ENCODE measurements at regions not wholly inside any gene's neighbourhood (a gene's known extent, or its start where the extent isn't known, plus 50 kb on each side); places are given as distances from the start of the nearest gene placed in this dataset.

DNA sequence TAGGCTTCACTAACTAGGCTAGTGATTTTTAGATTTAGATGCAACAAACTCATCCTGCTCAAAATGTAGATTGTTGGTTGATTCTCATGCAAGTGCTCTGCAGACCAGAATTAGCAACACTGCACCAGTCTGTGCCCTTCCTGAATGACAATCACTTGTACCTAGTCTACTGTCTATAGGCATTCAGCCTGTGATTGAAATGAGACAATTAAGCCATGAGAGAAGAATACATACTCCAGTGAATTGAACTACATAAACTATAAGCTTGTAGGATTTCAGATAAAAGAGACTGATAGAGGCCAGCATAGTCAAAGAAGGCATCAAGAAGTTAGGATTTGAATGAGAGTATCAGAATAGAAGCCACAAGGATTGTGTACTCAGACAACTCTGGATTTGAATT lies 138.3 kb upstream of the NRXN1 start:
- FAIRE-seq, result no peak
- TF ChIP-seq POLR2AphosphoS5 (IDR thresholded peaks at IDR 0.05; ENCODE audit: low read depth, low read length) (no peak), POLR2A (IDR thresholded peaks at IDR 0.05; ENCODE audit: low read depth, low read length) (no peak), PAX5 (IDR thresholded peaks at IDR 0.05; ENCODE audit: insufficient read depth, low read length, severe bottlenecking) (no peak), TAF1 (IDR thresholded peaks at IDR 0.05; ENCODE audit: low read depth, low read length) (no peak), SPI1 (IDR thresholded peaks at IDR 0.05; ENCODE audit: low read depth, low read length) (no peak), POU2F2 (IDR thresholded peaks at IDR 0.05; ENCODE audit: low read depth, low read length) (no peak)
- DNase-seq (ENCODE audit: insufficient read length, low spot score), result no peak

DNA sequence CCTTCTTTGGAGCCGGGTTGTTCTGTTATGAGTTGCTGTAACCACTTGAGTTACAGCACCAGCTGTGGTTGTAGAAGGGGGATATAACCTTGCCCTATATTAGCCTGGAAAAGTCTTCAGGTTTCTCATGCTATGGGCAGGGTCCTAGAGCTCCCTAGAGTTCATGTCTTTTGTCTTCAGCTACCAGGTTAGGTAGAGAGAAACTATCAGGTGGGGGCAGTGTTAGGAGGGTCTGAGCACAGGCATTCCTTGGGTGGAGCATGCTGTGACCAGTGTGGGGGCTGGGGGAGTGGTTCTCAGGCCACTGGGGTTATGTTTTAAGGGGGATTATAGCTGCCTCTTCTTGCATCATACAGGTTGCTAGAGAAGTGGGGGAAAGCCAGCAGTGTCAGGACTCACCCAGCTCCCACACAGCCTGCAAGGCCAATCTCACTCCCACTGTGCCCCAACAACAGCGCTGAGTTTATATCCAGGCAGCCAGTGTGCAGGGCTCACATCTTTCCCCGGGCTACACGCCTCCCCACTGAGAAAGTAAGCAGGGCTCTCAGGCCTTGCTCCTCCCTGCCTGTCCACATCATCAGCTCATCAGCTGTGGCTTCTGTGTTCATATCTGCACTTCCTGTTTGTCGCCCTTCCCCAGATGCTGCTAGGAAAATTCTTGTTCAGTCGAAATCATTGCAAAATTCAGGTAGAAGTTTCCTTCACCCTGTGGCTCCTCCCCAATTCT lies 133.8 kb upstream of the NRXN1 start:
- TF ChIP-seq TAF1 (IDR thresholded peaks at IDR 0.05; ENCODE audit: low read depth, low read length) (no peak), SPI1 (IDR thresholded peaks at IDR 0.05; ENCODE audit: low read depth, low read length) (peak; percentile 43)
- FAIRE-seq (no peak), DNase-seq (ENCODE audit: insufficient read length, low spot score) (no peak)

DNA sequence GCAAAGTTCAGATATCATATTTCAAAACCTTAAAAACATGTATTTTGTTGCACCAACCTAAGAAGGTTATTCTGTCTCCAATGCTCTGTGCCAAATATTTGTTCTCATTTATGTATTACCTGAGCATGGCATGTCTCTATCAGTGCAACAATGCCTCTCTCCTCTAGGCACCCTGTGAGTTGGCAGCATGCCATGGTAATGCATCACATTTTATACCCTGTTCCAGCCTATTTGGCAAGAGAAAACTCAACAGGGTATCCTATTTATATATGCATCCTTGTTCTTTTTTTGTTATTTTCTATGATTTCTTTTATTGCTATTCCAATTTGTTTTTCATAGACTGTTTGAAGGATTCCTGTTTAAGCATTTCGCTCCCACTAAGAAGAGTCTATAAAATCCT lies 126.3 kb upstream of the NRXN1 start:
- TF ChIP-seq TAF1 (IDR thresholded peaks at IDR 0.05; ENCODE audit: low read depth, low read length) (no peak), POLR2A (IDR thresholded peaks at IDR 0.05; ENCODE audit: low read depth, low read length) (no peak), SPI1 (IDR thresholded peaks at IDR 0.05; ENCODE audit: low read depth, low read length) (no peak), POLR2AphosphoS5 (IDR thresholded peaks at IDR 0.05; ENCODE audit: low read depth, low read length) (no peak), PAX5 (IDR thresholded peaks at IDR 0.05; ENCODE audit: insufficient read depth, low read length, severe bottlenecking) (no peak), POU2F2 (IDR thresholded peaks at IDR 0.05; ENCODE audit: low read depth, low read length) (no peak)
- no peak for DNase-seq (ENCODE audit: insufficient read length, low spot score)
- no peak for FAIRE-seq

DNA sequence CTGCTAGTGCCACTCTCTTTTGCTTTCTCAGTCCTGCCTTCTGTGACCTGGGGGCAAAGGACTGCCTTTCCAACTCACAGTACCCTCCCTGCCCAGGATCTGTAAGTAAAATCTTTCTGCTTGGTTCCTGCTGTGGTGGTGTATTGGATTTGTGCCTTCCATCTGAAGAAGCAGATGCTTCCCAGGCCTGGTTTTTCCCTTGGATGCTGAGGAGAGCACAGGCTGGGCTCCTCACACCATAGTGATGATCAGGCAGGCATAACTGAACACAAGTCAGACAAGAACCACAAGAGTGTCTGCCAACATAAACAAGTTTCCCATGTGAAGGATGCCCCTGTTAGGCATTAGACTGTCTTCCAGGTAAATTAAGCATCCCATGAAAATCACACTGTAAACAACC lies 121.3 kb upstream of the NRXN1 start:
- FAIRE-seq, result no peak
- no peak for DNase-seq (ENCODE audit: insufficient read length, low spot score)
- TF ChIP-seq TAF1 (IDR thresholded peaks at IDR 0.05; ENCODE audit: low read depth, low read length), result no peak

DNA sequence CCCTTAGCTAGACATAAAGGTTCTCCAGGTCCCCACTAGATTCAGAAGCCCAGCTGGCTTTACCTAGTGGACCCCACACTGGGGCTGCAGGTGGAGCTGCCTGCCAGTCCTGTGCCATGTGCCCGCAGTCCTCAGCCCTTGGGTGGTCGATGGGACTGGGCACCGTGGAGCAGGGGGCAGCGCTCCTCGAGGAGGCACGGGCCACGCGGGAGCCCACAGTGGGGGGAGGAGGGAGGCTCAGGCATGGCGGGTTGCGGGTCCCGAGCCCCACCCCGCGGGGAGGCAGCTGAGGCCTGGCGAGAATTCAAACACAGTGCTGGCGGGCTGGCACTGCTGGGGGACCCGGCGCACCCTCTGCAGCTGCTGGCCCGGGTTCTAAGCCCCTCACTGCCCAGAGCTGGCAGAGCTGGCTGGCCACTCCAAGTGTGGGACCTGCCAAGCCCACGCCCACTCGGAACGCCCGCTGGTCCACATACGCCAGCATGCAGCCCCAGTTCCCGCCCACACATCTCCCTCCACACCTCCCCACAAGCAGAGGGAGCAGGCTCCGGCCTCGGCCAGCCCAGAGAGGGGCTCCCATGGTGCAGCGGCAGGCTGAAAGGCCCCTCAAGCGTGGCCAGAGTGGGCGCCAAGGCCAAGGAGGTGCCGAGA lies 119.7 kb upstream of the NRXN1 start:
- no peak for FAIRE-seq
- no peak for TF ChIP-seq TAF1 (IDR thresholded peaks at IDR 0.05; ENCODE audit: low read depth, low read length)
- no peak for TF ChIP-seq POU2F2 (IDR thresholded peaks at IDR 0.05; ENCODE audit: low read depth, low read length)
- no peak for TF ChIP-seq PAX5 (IDR thresholded peaks at IDR 0.05; ENCODE audit: insufficient read depth, low read length, severe bottlenecking)
- TF ChIP-seq POLR2AphosphoS5 (IDR thresholded peaks at IDR 0.05; ENCODE audit: low read depth, low read length), result no peak
- TF ChIP-seq POLR2A (IDR thresholded peaks at IDR 0.05; ENCODE audit: low read depth, low read length), result no peak
- TF ChIP-seq SPI1 (IDR thresholded peaks at IDR 0.05; ENCODE audit: low read depth, low read length), result no peak

DNA sequence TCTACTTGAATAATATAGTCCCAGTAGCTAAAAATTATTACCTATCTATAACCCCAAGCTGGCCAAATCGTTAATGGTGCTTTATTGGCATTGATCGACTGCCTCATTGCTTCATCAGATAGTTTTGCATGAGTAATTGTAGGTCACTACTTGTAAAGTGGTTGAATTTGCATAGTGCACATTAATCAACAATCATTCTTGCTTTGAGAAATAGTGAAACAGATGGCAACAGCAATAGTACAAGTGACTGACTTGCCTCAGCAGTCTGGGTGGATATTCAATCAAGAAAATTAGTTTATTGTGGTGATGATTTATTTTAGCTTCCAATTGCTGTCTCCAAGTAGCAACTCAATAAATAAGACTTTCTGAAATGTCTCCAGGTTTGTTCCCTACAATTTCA lies 117.8 kb upstream of the NRXN1 start:
- no peak for TF ChIP-seq PAX5 (IDR thresholded peaks at IDR 0.05; ENCODE audit: insufficient read depth, low read length, severe bottlenecking)
- TF ChIP-seq SPI1 (IDR thresholded peaks at IDR 0.05; ENCODE audit: low read depth, low read length), result no peak
- TF ChIP-seq POLR2AphosphoS5 (IDR thresholded peaks at IDR 0.05; ENCODE audit: low read depth, low read length), result no peak
- no peak for TF ChIP-seq POU2F2 (IDR thresholded peaks at IDR 0.05; ENCODE audit: low read depth, low read length)
- no peak for TF ChIP-seq TAF1 (IDR thresholded peaks at IDR 0.05; ENCODE audit: low read depth, low read length)
- no peak for TF ChIP-seq POLR2A (IDR thresholded peaks at IDR 0.05; ENCODE audit: low read depth, low read length)
- FAIRE-seq (no peak), DNase-seq (ENCODE audit: insufficient read length, low spot score) (no peak)

More for the DNA sequence above, 119.7 kb upstream of the NRXN1 start:
- no peak for DNase-seq (ENCODE audit: insufficient read length, low spot score)

DNA sequence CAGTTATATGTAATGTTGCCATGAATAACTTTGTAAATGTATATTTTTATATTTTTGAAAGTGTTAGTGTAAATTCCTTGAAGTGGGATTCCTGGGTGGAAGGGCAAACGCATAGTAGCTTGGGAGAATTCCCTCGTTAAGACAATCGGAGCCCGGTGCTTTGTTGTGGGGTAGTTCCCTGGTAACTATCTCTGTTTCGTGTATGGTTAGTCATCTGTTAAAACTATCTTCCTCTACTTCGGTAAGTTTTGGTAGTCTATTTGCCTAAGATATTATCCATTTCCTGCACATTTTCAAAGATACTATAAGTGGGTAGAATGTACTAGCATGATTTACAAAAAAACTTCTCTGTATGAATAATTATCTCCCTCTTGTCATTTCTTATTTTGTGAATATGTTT lies 113.8 kb upstream of the NRXN1 start:
- TF ChIP-seq TAF1 (IDR thresholded peaks at IDR 0.05; ENCODE audit: low read depth, low read length), result no peak
- no peak for TF ChIP-seq SPI1 (IDR thresholded peaks at IDR 0.05; ENCODE audit: low read depth, low read length)
- TF ChIP-seq POLR2AphosphoS5 (IDR thresholded peaks at IDR 0.05; ENCODE audit: low read depth, low read length), result no peak
- TF ChIP-seq POLR2A (IDR thresholded peaks at IDR 0.05; ENCODE audit: low read depth, low read length), result no peak
- FAIRE-seq, result no peak

DNA sequence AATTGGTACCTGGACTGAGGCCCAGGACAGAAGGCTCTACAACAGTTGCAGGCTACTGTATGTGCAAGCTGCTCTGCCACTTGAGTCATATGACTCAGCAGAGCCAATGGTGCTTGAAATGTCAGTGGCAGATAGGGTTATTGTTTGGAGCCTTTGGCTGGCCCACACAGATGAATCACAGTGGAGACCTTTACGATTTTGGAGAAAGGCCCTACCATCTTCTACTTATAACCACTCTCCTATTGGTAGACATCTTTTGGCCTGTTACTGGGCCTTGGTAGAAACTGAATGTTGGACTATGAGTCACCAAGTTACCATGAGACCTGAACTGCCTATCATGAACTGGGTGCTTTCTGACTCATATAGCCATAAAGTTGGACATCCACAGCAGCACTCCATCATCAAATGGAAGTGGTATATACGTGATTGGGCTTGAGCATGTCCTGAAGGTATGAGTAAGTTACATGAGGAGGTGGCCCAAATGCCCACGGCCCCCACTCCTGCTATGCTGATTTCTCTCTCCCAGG lies 88.9 kb upstream of the NRXN1 start:
- no peak for FAIRE-seq
- DNase-seq (ENCODE audit: insufficient read length, low spot score), result no peak
- TF ChIP-seq TAF1 (IDR thresholded peaks at IDR 0.05; ENCODE audit: low read depth, low read length) (no peak), SPI1 (IDR thresholded peaks at IDR 0.05; ENCODE audit: low read depth, low read length) (no peak), POU2F2 (IDR thresholded peaks at IDR 0.05; ENCODE audit: low read depth, low read length) (no peak), POLR2A (IDR thresholded peaks at IDR 0.05; ENCODE audit: low read depth, low read length) (no peak), POLR2AphosphoS5 (IDR thresholded peaks at IDR 0.05; ENCODE audit: low read depth, low read length) (no peak), PAX5 (IDR thresholded peaks at IDR 0.05; ENCODE audit: insufficient read depth, low read length, severe bottlenecking) (no peak)

More for the DNA sequence above, 113.8 kb upstream of the NRXN1 start:
- DNase-seq (ENCODE audit: insufficient read length, low spot score), result no peak

DNA sequence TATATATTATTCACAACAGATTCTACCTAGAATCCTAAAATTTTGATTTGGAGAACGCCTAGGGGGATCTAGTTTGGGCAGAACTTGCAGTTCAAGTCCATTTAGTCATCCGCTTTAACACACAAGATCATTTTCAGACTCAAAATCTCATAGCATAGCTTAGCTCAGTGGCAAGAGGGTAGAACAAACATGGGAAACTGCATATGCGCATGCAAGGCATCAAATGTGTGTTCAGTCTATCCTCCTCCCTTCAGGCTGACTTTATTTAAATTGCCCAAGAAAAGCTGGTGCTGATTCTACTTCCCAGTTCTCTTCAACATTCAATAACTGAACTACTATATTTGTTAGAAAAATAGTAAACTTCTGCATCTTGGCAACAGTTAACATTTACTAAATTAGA lies 79.6 kb upstream of the NRXN1 start:
- FAIRE-seq (no peak), DNase-seq (ENCODE audit: insufficient read length, low spot score) (no peak)
- TF ChIP-seq POLR2AphosphoS5 (IDR thresholded peaks at IDR 0.05; ENCODE audit: low read depth, low read length), result no peak
- no peak for TF ChIP-seq TAF1 (IDR thresholded peaks at IDR 0.05; ENCODE audit: low read depth, low read length)
- TF ChIP-seq POU2F2 (IDR thresholded peaks at IDR 0.05; ENCODE audit: low read depth, low read length), result no peak
- no peak for TF ChIP-seq PAX5 (IDR thresholded peaks at IDR 0.05; ENCODE audit: insufficient read depth, low read length, severe bottlenecking)
- no peak for TF ChIP-seq POLR2A (IDR thresholded peaks at IDR 0.05; ENCODE audit: low read depth, low read length)
- TF ChIP-seq SPI1 (IDR thresholded peaks at IDR 0.05; ENCODE audit: low read depth, low read length), result no peak

DNA sequence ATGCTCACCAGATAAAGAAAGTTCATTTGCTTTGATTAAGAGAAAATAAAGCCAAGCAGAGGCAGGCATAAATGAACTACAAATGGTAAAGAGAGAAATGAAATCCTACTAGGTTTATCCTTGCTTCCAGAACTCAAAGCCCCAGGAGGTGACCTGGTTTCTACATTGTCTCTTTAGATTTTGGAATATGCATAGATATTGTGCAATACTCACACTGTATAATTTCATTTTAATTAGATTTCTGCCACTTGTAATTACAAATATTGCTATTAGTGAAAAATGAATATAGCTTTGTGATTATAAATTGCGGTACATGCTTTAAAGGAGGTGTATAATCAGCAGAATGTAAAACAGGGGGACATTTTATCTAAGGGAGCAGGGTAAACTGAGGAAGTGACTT lies 76.9 kb upstream of the NRXN1 start:
- no peak for TF ChIP-seq TAF1 (IDR thresholded peaks at IDR 0.05; ENCODE audit: low read depth, low read length)
- TF ChIP-seq SPI1 (IDR thresholded peaks at IDR 0.05; ENCODE audit: low read depth, low read length), result no peak
- no peak for TF ChIP-seq POU2F2 (IDR thresholded peaks at IDR 0.05; ENCODE audit: low read depth, low read length)
- no peak for FAIRE-seq
- no peak for DNase-seq (ENCODE audit: insufficient read length, low spot score)

All from GM12891 (cell line).